ENCODE measurements at regions not wholly inside any gene's neighbourhood (a gene's known extent, or its start where the extent isn't known, plus 50 kb on each side); places are given as distances from the start of the nearest gene placed in this dataset.

DNA sequence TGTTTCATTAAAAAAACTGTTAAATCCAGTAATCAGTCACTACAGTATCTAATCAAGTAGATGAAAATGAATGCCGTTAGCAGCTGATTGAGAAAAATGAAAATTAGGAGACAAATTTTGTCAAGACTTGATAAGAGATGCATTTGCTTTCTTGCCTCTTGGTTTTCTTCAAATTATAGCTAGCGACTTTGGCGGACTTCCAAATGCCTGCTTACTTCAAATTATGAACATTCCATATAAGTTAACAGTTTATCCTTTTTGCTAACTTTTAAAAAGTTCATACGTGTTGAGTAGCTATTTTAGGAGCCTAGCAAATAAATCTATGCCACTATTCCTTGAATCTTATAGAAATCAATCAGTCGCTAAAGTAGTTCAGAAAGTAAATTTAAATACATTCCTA is 58.8 kb downstream of the PPP4R3C start:
- ATAC-seq = no peak

DNA sequence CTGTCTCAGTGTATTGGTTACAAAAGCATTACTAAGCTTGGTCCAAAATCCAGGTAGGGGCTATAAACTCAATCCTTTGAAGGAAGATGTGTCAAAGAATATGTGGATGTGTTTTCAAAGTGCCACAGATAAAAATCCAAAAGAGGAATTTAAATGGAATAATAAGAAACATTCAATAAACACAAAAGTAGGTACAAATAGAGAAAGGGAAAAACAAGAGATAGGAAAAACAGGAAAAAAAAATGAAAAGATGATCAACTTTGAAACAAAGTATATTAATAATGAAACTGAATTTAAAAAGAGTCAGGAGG is 64.0 kb downstream of the PPP4R3C start:
- H3K4me2 ChIP-seq = no peak overlapping the region
- Mint-ChIP-seq H3K27ac (no peak overlapping the region), H3K36me3 (ENCODE audit: low read depth) (no peaks in the 10 kb centered on the region)

More for the DNA sequence above, 58.8 kb downstream of the PPP4R3C start:
- no peak for DNase-seq (ENCODE audit: low spot score)
- Histone ChIP-seq H3K27me3 (ENCODE audit: insufficient read depth) (no peaks in the 10 kb centered on the region), H3K79me2 (replicated peaks; ENCODE audit: insufficient read depth) (no peaks in the 10 kb centered on the region), H3K36me3 (ENCODE audit: insufficient read depth) (no peaks in the 10 kb centered on the region), H2AFZ (no peak overlapping the region), H3K4me3 (no peak overlapping the region), H3K4me2 (no peak overlapping the region), H3F3A (replicated peaks; ENCODE audit: low read depth) (no peaks in the 10 kb centered on the region), H3K27ac (ENCODE audit: low read depth) (no peak overlapping the region), H3K4me1 (ENCODE audit: insufficient read depth) (no peaks in the 10 kb centered on the region), H4K20me1 (replicated peaks; ENCODE audit: insufficient read depth) (no peaks in the 10 kb centered on the region), H3K9me2 (ENCODE audit: insufficient read depth) (no peaks in the 10 kb centered on the region)
- no peak for TF ChIP-seq CREB1 (CRISPR knock-in tag; IDR thresholded peaks at IDR 0.05; ENCODE audit: low read depth)
- TF ChIP-seq, protein P1, sequence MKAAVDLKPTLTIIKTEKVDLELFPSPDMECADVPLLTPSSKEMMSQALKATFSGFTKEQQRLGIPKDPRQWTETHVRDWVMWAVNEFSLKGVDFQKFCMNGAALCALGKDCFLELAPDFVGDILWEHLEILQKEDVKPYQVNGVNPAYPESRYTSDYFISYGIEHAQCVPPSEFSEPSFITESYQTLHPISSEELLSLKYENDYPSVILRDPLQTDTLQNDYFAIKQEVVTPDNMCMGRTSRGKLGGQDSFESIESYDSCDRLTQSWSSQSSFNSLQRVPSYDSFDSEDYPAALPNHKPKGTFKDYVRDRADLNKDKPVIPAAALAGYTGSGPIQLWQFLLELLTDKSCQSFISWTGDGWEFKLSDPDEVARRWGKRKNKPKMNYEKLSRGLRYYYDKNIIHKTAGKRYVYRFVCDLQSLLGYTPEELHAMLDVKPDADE (IDR thresholded peaks at IDR 0.05) = no peak
- TF ChIP-seq ZNF114 (CRISPR knock-in tag; IDR thresholded peaks at IDR 0.05) = no peak
- TF ChIP-seq EZH2 (IDR thresholded peaks at IDR 0.05; ENCODE audit: low read depth, unreplicated experiment) = no peak
- TF ChIP-seq POLR2AphosphoS5 (IDR thresholded peaks at IDR 0.05; ENCODE audit: low read depth) = no peak
- TF ChIP-seq, protein P2, sequence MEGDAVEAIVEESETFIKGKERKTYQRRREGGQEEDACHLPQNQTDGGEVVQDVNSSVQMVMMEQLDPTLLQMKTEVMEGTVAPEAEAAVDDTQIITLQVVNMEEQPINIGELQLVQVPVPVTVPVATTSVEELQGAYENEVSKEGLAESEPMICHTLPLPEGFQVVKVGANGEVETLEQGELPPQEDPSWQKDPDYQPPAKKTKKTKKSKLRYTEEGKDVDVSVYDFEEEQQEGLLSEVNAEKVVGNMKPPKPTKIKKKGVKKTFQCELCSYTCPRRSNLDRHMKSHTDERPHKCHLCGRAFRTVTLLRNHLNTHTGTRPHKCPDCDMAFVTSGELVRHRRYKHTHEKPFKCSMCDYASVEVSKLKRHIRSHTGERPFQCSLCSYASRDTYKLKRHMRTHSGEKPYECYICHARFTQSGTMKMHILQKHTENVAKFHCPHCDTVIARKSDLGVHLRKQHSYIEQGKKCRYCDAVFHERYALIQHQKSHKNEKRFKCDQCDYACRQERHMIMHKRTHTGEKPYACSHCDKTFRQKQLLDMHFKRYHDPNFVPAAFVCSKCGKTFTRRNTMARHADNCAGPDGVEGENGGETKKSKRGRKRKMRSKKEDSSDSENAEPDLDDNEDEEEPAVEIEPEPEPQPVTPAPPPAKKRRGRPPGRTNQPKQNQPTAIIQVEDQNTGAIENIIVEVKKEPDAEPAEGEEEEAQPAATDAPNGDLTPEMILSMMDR (conservative IDR thresholded peaks at IDR 0.05; ENCODE audit: low read depth in 2 of 2) = no peak
- TF ChIP-seq EZH2phosphoT487 (IDR thresholded peaks at IDR 0.05; ENCODE audit: unreplicated experiment) = no peak
- peaks cover 1% of the 10 kb centered on the region for H3K27me3 Mint-ChIP-seq (ENCODE audit: insufficient read depth, low read depth, poor library complexity)
- no peaks in the 10 kb centered on the region; the same call in 2 of the 3 replicates for H3K9me3 Mint-ChIP-seq
- H3K27ac Mint-ChIP-seq = no peak overlapping the region
- no peaks in the 10 kb centered on the region for H3K36me3 Mint-ChIP-seq (ENCODE audit: low read depth)
- no peak overlapping the region for H3K4me3 Mint-ChIP-seq
- H3K4me1 Mint-ChIP-seq = no peaks in the 10 kb centered on the region

More for the DNA sequence above, 64.0 kb downstream of the PPP4R3C start:
- TF ChIP-seq, protein P2 (conservative IDR thresholded peaks at IDR 0.05; ENCODE audit: low read depth in 2 of 2) = 0 out of 4 replicates have a peak, but pooled peaks of 1 of the 2 experiments have one; percentile 2
- no peak for TF ChIP-seq EZH2phosphoT487 (IDR thresholded peaks at IDR 0.05; ENCODE audit: unreplicated experiment)
- H3K4me3 ChIP-seq = no peak overlapping the region
- H3F3A ChIP-seq (replicated peaks; ENCODE audit: low read depth) = no peaks in the 10 kb centered on the region
- DNase-seq (ENCODE audit: low spot score) (no peak), ATAC-seq (no peak)
- peaks cover 2% of the 10 kb centered on the region; the same call in 2 of the 3 replicates for H3K9me3 Mint-ChIP-seq
- no peaks in the 10 kb centered on the region for H3K4me1 ChIP-seq (ENCODE audit: insufficient read depth)
- H3K4me3 Mint-ChIP-seq = no peak overlapping the region
- H3K27me3 ChIP-seq (ENCODE audit: insufficient read depth) = no peaks in the 10 kb centered on the region
- no peaks in the 10 kb centered on the region for H4K20me1 ChIP-seq (replicated peaks; ENCODE audit: insufficient read depth)
- H3K79me2 ChIP-seq (replicated peaks; ENCODE audit: insufficient read depth) = no peaks in the 10 kb centered on the region
- peaks cover 2% of the 10 kb centered on the region; the same call in 1 of the 3 replicates for H3K4me1 Mint-ChIP-seq
- H3K9me2 ChIP-seq (ENCODE audit: insufficient read depth) = no peaks in the 10 kb centered on the region
- H3K27me3 Mint-ChIP-seq (ENCODE audit: insufficient read depth, low read depth, poor library complexity) = peaks cover 2% of the 10 kb centered on the region
- no peak overlapping the region for H3K27ac ChIP-seq (ENCODE audit: low read depth)
- H3K36me3 ChIP-seq (ENCODE audit: insufficient read depth) = no peaks in the 10 kb centered on the region
- H2AFZ ChIP-seq = no peak overlapping the region

Measured in GM23338 (cell line).